ENCODE measurements at regions not wholly inside any gene's neighbourhood (a gene's known extent, or its start where the extent isn't known, plus 50 kb on each side); places are given as distances from the start of the nearest gene placed in this dataset.

DNA sequence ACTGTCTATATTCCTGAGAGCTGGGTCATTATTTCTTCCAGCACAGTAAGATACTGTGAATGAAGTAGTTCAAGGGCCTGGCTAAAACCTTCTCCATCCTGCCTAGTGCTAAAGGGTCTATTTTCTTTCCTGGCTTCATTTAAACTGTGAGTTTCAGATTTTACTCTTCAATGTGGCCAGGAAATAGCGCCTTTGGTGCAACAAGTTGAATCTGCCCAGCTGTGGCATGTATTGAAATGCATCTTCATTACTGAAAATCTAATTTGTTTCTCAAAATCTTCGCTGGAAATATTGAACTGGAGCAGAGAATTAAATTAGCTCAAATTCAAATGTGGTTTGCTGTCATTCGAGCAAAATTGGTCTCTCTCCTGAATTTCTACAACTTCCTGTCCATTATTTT is 114.6 kb upstream of the KCNG1 start:
- Histone ChIP-seq H3K4me3 (no peak overlapping the region), H3K4me1 (no peaks in the 10 kb centered on the region), H3K27me3 (peaks cover 0 to 25% (median 2%) of the 10 kb centered on the region in 7 donors), H3K9me3 (no peaks in the 10 kb centered on the region), H3K27ac (no peak overlapping the region), H3K36me3 (no peaks in the 10 kb centered on the region)
- ATAC-seq: no peak
- 80 to 84% methylated on average over 3 of the region's 3 CpGs for WGBS, 2 donors
- intact Hi-C loops (cut with DNase I): no loop called here
- TF ChIP-seq CTCF (IDR thresholded peaks at IDR 0.05): no peak
- no peak for DNase-seq

GRCh38 chr20:51135926-51136715 is 113.2 kb upstream of the KCNG1 start:
- H3K4me3 ChIP-seq: no peak overlapping the region
- no peak for DNase-seq
- H3K27ac ChIP-seq: no peak overlapping the region
- intact Hi-C loops (cut with DNase I): no loop called here
- H3K36me3 ChIP-seq: no peaks in the 10 kb centered on the region
- H3K9me3 ChIP-seq: no peaks in the 10 kb centered on the region
- no peak for TF ChIP-seq CTCF (IDR thresholded peaks at IDR 0.05)
- no peaks in the 10 kb centered on the region for H3K4me1 ChIP-seq
- no peak for ATAC-seq
- 68 to 69% methylated on average over 7 of the region's 7 CpGs for WGBS, 2 donors
- peaks cover 0 to 30% (median 0%) of the 10 kb centered on the region in 7 donors for H3K27me3 ChIP-seq

DNA sequence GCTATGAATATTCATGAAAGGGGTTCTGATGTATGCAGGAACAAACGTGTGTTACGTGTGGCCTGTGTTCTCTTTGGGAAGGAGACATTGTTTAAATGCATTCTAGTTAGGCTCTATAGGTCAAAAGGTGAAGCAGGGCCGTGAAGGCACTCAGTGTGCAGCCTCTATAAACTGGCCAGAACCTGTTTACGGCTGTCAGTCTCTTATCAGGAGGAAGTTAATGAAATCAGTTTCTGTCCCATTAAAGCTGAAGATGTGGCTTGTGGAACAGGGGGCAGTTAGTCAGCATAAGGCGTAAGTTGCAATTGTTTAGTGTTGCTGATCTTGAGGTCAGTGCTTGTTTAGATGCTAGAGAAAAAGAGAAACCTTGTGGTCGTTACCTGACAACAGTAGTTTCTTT is 111.5 kb upstream of the KCNG1 start:
- Histone ChIP-seq H3K36me3 (no peaks in the 10 kb centered on the region), H3K4me1 (no peaks in the 10 kb centered on the region), H3K27me3 (peaks cover 0 to 27% (median 0%) of the 10 kb centered on the region in 7 donors), H3K27ac (no peak overlapping the region), H3K9me3 (no peaks in the 10 kb centered on the region), H3K4me3 (no peak overlapping the region)
- intact Hi-C loops (cut with DNase I): no loop called here
- no peak for ATAC-seq
- DNase-seq: no peak
- 73 to 79% methylated on average over 6 of the region's 6 CpGs for WGBS, 2 donors
- no peak for TF ChIP-seq CTCF (IDR thresholded peaks at IDR 0.05)

GRCh38 chr20:51132279-51132678 is 109.4 kb upstream of the KCNG1 start:
- Histone ChIP-seq H3K36me3 (no peaks in the 10 kb centered on the region), H3K4me1 (no peaks in the 10 kb centered on the region), H3K4me3 (no peak overlapping the region), H3K27me3 (peaks cover 0 to 32% (median 6%) of the 10 kb centered on the region in 7 donors), H3K9me3 (no peaks in the 10 kb centered on the region), H3K27ac (no peak overlapping the region)
- ATAC-seq (no peak), DNase-seq (no peak)
- WGBS, 2 donors: 25 to 32% methylated on average over 7 of the region's 7 CpGs
- intact Hi-C loops (cut with DNase I): no loop called here
- TF ChIP-seq CTCF (IDR thresholded peaks at IDR 0.05): no peak

All from heart right ventricle (tissue), 16 donors.